HCT116 (cell line): ENCODE measurements at regions not wholly inside any gene's neighbourhood (a gene's known extent, or its start where the extent isn't known, plus 50 kb on each side); places are given as distances from the start of the nearest gene placed in this dataset.
A peak's percentile ranks its signal among the peaks of the same experiment; 100 is the strongest.

Experiments used
- ATAC-seq: fragments of 200-7000 bp; cut with Tn5 transposase; 2 replicates; pipeline ENCODE4 v1.9.1; 2020; ENCODE audit warnings: mild to moderate bottlenecking, moderate library complexity
- BruUV-seq: library from RNA; stranded (reverse); fragments of 400-500 nt; replicated peaks from 2 replicates; lab custom pipeline; 2021; lab: Mats Ljungman, UMichigan
- CTCF ChIA-PET: fragments of 300-600 bp; sonication (Branson Sonifier 250); formaldehyde crosslinking; loops from one replicate; lab custom pipeline; 2021; ENCODE audit warnings: antibody characterized with exemption; lab: Charles Lee
- POLR2A ChIA-PET: fragments of 300-600, 350-600 bp; sonication (Branson Sonifier 250); formaldehyde crosslinking; loops from one replicate; lab custom pipeline; 2021; ENCODE audit warnings: antibody characterized with exemption; lab: Charles Lee
- RAD21 ChIA-PET, 2 experiments: fragments of 300-600 bp; sonication (Branson Sonifier 250); formaldehyde crosslinking; loops; one replicate each; lab custom pipeline; 2023; ENCODE audit warnings: low total read pairs in 2 of 2; ENCODE audit not compliant: uncharacterized antibody in 2 of 2, unreplicated experiment in 2 of 2, low non-redundant PET in 1 of 2; lab: Charles Lee
- DNase-seq: peaks from one replicate; pipeline ENCODE4 v3.0.0-alpha.2; 2010; ENCODE audit warnings: low read depth, low spot score
- H2AFZ ChIP-seq: fragments of 200-600 bp; shearing (Covaris generic), sonication (generic); 2 replicates; pipeline ENCODE4 v1.6.1; 2017; ENCODE audit warnings: low read depth, mixed run types, mixed read lengths, antibody characterized with exemption, low read length; ENCODE audit not compliant: poor library complexity, severe bottlenecking
- H3K27ac ChIP-seq: 2 replicates; pipeline ENCODE4 v1.5.1; 2012; ENCODE audit warnings: low read depth, low read length
- H3K27me3 ChIP-seq: fragments of 200-600 bp; sonication (generic); 2 replicates; pipeline ENCODE4 v1.6.1; 2016; ENCODE audit warnings: mixed run types, low read length, mixed read lengths; ENCODE audit not compliant: insufficient read depth
- H3K36me3 ChIP-seq, 2 experiments: fragments of 200-500 bp in 1 of 2; fragments of 200-600 bp in 1 of 2; sonication (Bioruptor generic) in 1 of 2; sonication (generic) in 1 of 2; 2 replicates each; pipeline versions ENCODE4 v1.5.1 to v1.6.1; 2014 to 2016; ENCODE audit warnings: low read length in 2 of 2, inconsistent platforms in 1 of 2, mixed read lengths in 1 of 2, mixed run types in 1 of 2; ENCODE audit not compliant: insufficient read depth in 2 of 2, control insufficient read depth in 1 of 2
- H3K4me1 ChIP-seq, 2 experiments: fragments of 200-600 bp in 1 of 2; sonication (generic) in 1 of 2; 2 replicates each; pipeline versions ENCODE4 v1.5.1 to v1.6.1; 2012 to 2017; ENCODE audit warnings: low read length in 2 of 2, inconsistent platforms in 1 of 2, mild to moderate bottlenecking in 1 of 2, mixed read lengths in 1 of 2, mixed run types in 1 of 2, moderate library complexity in 1 of 2; ENCODE audit not compliant: insufficient read depth in 2 of 2, control insufficient read depth in 1 of 2
- H3K4me2 ChIP-seq: fragments of 200-600 bp; sonication (generic); 2 replicates; pipeline ENCODE4 v1.6.1; 2017; ENCODE audit warnings: mixed run types, low read length, mixed read lengths
- H3K4me3 ChIP-seq, 2 experiments: fragments of 200-600 bp in 1 of 2; sonication (generic) in 1 of 2; replicated peaks in 1 of 2; 2 replicates each; pipeline ENCODE4 v1.5.1; 2011 to 2016; ENCODE audit warnings: low read length in 2 of 2, control low read depth in 1 of 2, low read depth in 1 of 2, mild to moderate bottlenecking in 1 of 2, mixed read lengths in 1 of 2, mixed run types in 1 of 2
- H3K79me2 ChIP-seq: fragments of 200-600 bp; sonication (generic); 2 replicates; pipeline ENCODE4 v1.6.1; 2017; ENCODE audit warnings: mild to moderate bottlenecking, mixed run types, low read length, moderate library complexity, mixed read lengths; ENCODE audit not compliant: insufficient read depth
- H3K9ac ChIP-seq: fragments of 200-600 bp; sonication (generic); 2 replicates; pipeline ENCODE4 v1.6.1; 2016; ENCODE audit warnings: low read length, mixed read lengths
- H3K9me2 ChIP-seq: fragments of 200-600 bp; sonication (generic), shearing (Covaris generic); 2 replicates; pipeline ENCODE4 v1.6.1; 2017; ENCODE audit warnings: mixed run types, mild to moderate bottlenecking, moderate library complexity; ENCODE audit not compliant: insufficient read depth
- H3K9me3 ChIP-seq, 2 experiments: fragments of 200-500 bp in 1 of 2; fragments of 200-600 bp in 1 of 2; sonication (Bioruptor generic) in 1 of 2; sonication (generic) in 1 of 2; 2 replicates each; pipeline ENCODE4 v1.6.1; 2014 to 2017; ENCODE audit warnings: low read length in 2 of 2, mixed read lengths in 2 of 2, inconsistent platforms in 1 of 2, low read depth in 1 of 2, mild to moderate bottlenecking in 1 of 2, mixed run types in 1 of 2, moderate library complexity in 1 of 2; ENCODE audit not compliant: control insufficient read depth in 1 of 2, insufficient read depth in 1 of 2
- H4K20me1 ChIP-seq: fragments of 200-600 bp; sonication (generic), shearing (Covaris generic); 2 replicates; pipeline ENCODE4 v1.6.1; 2017; ENCODE audit warnings: mixed run types, mild to moderate bottlenecking, moderate library complexity; ENCODE audit not compliant: insufficient read depth
- EGR1 ChIP-seq: IDR thresholded peaks from 2 replicates; pipeline ENCODE4 v1.6.1; 2012; ENCODE audit warnings: low read depth
- RAD21 ChIP-seq: IDR thresholded peaks from 2 replicates; pipeline ENCODE4 v1.6.1; 2012; ENCODE audit warnings: low read depth, mild to moderate bottlenecking
- SIN3A ChIP-seq: IDR thresholded peaks from 2 replicates; pipeline ENCODE4 v1.6.1; 2012; ENCODE audit warnings: low read depth
- SRF ChIP-seq: IDR thresholded peaks from 2 replicates; pipeline ENCODE4 v1.6.1; 2012; ENCODE audit warnings: low read depth
- intact Hi-C: fragments of 100-400 bp; cut with micrococcal nuclease; formaldehyde crosslinking; loops from 2 replicates; pipeline ENCODE4 v1.10.0; 2022
- TF ChIP-seq, protein P1 (sequence below), 3 experiments: fragments of 200-600 bp in 1 of 3; sonication (generic) in 1 of 3; IDR thresholded peaks in 2 of 3; conservative IDR thresholded peaks in 1 of 3; 2 replicates each; pipeline ENCODE4 v1.5.1; 2012 to 2017; ENCODE audit warnings: low read depth in 2 of 3, low read length in 2 of 3, antibody characterized with exemption in 1 of 3, borderline replicate concordance in 1 of 3, control low read depth in 1 of 3, mild to moderate bottlenecking in 1 of 3, mixed read lengths in 1 of 3, mixed run types in 1 of 3, moderate library complexity in 1 of 3; ENCODE audit not compliant: insufficient read depth in 1 of 3
- TF ChIP-seq, protein P2 (sequence below): IDR thresholded peaks from 2 replicates; pipeline ENCODE4 v1.6.1; 2012

DNA sequence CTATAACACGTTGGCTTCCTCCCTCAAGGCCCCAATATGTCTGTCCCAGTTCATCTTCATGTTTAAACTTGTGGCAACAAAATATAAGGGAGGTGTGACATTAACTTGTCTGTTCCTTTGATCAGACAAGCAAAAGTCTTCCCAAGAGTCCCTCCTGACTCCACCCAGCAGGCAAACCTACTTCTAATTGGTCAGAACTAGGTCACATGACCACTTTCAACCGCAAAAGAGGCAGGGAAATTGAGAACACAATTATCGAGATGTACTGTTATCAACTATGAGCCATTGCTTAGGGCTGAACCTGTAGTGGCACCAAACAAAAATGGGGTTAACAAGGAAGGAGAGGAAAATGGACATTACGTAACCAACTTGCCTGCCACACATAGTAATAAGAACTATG lies 246.8 kb upstream of the TET2 start (continued):
- TF ChIP-seq, protein P1, sequence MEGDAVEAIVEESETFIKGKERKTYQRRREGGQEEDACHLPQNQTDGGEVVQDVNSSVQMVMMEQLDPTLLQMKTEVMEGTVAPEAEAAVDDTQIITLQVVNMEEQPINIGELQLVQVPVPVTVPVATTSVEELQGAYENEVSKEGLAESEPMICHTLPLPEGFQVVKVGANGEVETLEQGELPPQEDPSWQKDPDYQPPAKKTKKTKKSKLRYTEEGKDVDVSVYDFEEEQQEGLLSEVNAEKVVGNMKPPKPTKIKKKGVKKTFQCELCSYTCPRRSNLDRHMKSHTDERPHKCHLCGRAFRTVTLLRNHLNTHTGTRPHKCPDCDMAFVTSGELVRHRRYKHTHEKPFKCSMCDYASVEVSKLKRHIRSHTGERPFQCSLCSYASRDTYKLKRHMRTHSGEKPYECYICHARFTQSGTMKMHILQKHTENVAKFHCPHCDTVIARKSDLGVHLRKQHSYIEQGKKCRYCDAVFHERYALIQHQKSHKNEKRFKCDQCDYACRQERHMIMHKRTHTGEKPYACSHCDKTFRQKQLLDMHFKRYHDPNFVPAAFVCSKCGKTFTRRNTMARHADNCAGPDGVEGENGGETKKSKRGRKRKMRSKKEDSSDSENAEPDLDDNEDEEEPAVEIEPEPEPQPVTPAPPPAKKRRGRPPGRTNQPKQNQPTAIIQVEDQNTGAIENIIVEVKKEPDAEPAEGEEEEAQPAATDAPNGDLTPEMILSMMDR (IDR thresholded peaks at IDR 0.05 in 2 of 3, conservative IDR thresholded peaks at IDR 0.05 in 1 of 3; ENCODE audit: borderline replicate concordance in 1 of 3, insufficient read depth in 1 of 3, low read depth in 2 of 3, low read length in 2 of 3), result no peak
- no peak for TF ChIP-seq SRF
- no peak for TF ChIP-seq SIN3A
- TF ChIP-seq EGR1, result no peak
- TF ChIP-seq, protein P2, sequence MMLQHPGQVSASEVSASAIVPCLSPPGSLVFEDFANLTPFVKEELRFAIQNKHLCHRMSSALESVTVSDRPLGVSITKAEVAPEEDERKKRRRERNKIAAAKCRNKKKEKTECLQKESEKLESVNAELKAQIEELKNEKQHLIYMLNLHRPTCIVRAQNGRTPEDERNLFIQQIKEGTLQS, result no peak

DNA sequence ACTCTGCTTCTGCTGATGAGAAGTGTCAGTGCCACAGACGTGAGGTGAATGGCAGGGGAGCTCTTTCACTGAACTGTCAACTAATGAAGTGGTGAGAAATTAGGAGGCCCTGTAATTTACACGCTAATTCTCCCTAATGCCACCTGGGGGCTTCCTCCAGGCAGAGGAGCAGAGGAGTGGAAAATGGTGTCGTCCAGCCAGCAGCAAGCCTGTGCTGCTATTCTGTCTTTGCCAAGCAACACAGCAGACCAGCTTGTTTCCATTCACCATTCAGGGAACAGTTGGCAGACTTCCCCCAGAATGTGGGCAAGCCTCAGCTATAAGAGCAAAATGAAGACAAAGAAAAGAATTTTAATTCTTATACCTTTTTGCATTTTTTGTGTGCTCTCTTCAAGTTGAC lies 245.2 kb upstream of the TET2 start:
- RAD21 ChIA-PET, result no interaction called here
- no TSS peak for BruUV-seq

More for the DNA sequence above, 245.2 kb upstream of the TET2 start:
- Histone ChIP-seq H3K9me2 (no peaks in the 10 kb centered on the region), H3K9me3 (no peaks in the 10 kb centered on the region), H3K79me2 (no peaks in the 10 kb centered on the region), H3K36me3 (no peaks in the 10 kb centered on the region), H4K20me1 (no peaks in the 10 kb centered on the region), H3K4me3 (no peak overlapping the region), H2AFZ (no peak overlapping the region), H3K27me3 (no peaks in the 10 kb centered on the region), H3K27ac (no peak overlapping the region), H3K9ac (no peak overlapping the region), H3K4me1 (no peaks in the 10 kb centered on the region), H3K4me2 (no peak overlapping the region)
- peak; percentile 3 for DNase-seq
- ChIA-PET CTCF (no interaction called here), POLR2A (no interaction called here)
- ATAC-seq, result peak; percentile 65
- intact Hi-C loops, result no loop called here
- TF ChIP-seq SIN3A, result no peak
- TF ChIP-seq RAD21, result peak; percentile 19; the same call in 1 of the 2 replicates
- TF ChIP-seq, protein P1 (IDR thresholded peaks at IDR 0.05 in 2 of 3, conservative IDR thresholded peaks at IDR 0.05 in 1 of 3; ENCODE audit: borderline replicate concordance in 1 of 3, insufficient read depth in 1 of 3, low read depth in 2 of 3, low read length in 2 of 3), result peak in 1 of 3 experiments; percentile 21; a peak in 1 of 6 replicates
